ENCODE measurements at regions not wholly inside any gene's neighbourhood (a gene's known extent, or its start where the extent isn't known, plus 50 kb on each side); places are given as distances from the start of the nearest gene placed in this dataset.

- no peak overlapping the region for H3K4me3 Mint-ChIP-seq
- peaks cover 0 to 3% (median 0%) of the 10 kb centered on the region in 3 donors for H3K9me3 Mint-ChIP-seq
- H3K36me3 Mint-ChIP-seq, result no peaks in the 10 kb centered on the region
- peaks cover 0 to 2% (median 0%) of the 10 kb centered on the region in 3 donors for H3K4me1 Mint-ChIP-seq
- H3K27ac Mint-ChIP-seq, result no peak overlapping the region
- H3K27me3 Mint-ChIP-seq, result peaks cover 1% of the 10 kb centered on the region
Observed at GRCh38 chr11:121889931-121890330, 226.1 kb downstream of the BLID start.

DNA sequence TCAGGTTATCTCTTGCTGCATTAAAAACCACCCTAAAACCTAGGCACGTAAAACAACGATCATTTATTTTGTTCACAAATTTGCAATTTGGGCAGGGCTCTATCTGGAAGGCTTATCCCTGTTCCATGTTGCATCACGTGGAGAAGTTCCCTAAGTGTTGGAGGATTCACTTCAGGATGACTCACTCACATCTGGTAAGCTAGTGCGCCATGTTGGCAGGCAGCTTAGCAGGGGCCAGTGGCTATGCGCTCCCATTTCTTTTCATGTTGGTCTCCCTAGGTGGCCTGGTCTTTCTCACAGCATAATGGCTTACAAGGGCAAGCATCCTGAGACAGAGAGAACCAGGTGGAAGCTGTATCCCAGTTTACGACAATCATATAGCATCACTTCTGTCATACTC is 226.8 kb downstream of the BLID start:
- Mint-ChIP-seq H3K36me3 (no peaks in the 10 kb centered on the region), H3K4me3 (no peak overlapping the region), H3K27ac (no peak overlapping the region), H3K9me3 (peaks cover 0 to 3% (median 0%) of the 10 kb centered on the region in 3 donors), H3K27me3 (peaks cover 1% of the 10 kb centered on the region), H3K4me1 (peaks cover 0 to 2% (median 0%) of the 10 kb centered on the region in 3 donors)

DNA sequence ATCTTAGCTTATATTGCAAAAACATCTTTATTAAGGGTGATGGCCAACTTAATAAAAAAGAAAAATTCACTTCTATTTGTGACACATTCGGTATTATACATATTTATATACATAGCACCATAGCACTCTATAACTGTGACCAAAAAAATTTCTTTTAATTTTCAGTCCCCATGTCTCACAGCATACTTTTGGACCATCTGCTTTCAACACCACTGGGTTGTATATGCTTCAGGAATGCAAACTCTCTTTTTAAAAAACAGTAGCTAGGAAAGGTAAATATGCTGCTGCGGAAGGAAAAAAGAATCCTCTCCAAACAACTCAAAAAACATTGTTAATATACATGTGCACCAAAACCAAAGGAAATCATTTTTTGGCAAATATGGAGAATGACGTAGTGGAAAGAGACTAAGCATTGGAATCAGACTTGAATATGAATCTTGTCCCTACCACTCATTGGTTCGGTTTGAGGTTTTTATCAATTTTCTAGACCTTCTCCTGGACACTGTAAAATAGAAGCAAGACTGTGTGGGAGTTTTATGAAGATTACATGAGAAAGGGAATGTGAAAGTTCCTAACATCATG is 227.9 kb downstream of the BLID start:
- Mint-ChIP-seq H3K27me3 (peaks cover 1% of the 10 kb centered on the region), H3K4me3 (no peak overlapping the region), H3K36me3 (no peaks in the 10 kb centered on the region), H3K27ac (no peak overlapping the region), H3K9me3 (peaks cover 0 to 3% (median 0%) of the 10 kb centered on the region in 3 donors), H3K4me1 (peaks cover 0 to 2% (median 0%) of the 10 kb centered on the region in 3 donors)

DNA sequence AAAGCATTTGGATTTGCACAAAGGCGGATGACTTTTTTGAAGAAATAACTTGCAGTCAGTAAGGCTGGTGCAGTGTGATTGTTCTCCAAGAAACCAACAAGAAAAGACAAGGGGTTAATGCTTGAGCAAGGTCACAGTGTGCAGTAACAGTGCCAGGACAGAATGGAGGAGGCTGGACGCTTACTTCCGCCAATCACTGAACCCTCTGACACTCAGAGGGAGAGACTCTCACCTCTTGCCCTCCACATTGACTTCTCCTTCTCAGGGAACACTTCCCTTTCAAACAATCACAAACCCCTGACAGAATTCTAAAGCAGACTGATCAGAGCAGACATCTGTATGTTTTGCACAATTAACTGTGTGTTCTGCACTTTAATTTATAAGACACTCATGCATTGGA is 228.4 kb downstream of the BLID start:
- H3K27me3 Mint-ChIP-seq, result peaks cover 1% of the 10 kb centered on the region
- peaks cover 0 to 3% (median 0%) of the 10 kb centered on the region in 3 donors for H3K9me3 Mint-ChIP-seq
- peaks cover 0 to 2% (median 0%) of the 10 kb centered on the region in 3 donors for H3K4me1 Mint-ChIP-seq
- no peak overlapping the region for H3K4me3 Mint-ChIP-seq
- H3K27ac Mint-ChIP-seq, result no peak overlapping the region
- no peaks in the 10 kb centered on the region for H3K36me3 Mint-ChIP-seq

GRCh38 chr11:121886996-121887395 is 229.0 kb downstream of the BLID start:
- peaks cover 1% of the 10 kb centered on the region for H3K27me3 Mint-ChIP-seq
- H3K4me3 Mint-ChIP-seq, result no peak overlapping the region
- H3K9me3 Mint-ChIP-seq, result peaks cover 0 to 3% (median 0%) of the 10 kb centered on the region in 3 donors
- peaks cover 0 to 2% (median 0%) of the 10 kb centered on the region in 3 donors for H3K4me1 Mint-ChIP-seq
- H3K36me3 Mint-ChIP-seq, result no peaks in the 10 kb centered on the region
- H3K27ac Mint-ChIP-seq, result no peak overlapping the region

- H3K36me3 Mint-ChIP-seq, result no peaks in the 10 kb centered on the region
- H3K9me3 Mint-ChIP-seq, result peaks cover 0 to 3% (median 0%) of the 10 kb centered on the region in 3 donors
- H3K27me3 Mint-ChIP-seq, result peaks cover 2% of the 10 kb centered on the region
- H3K4me3 Mint-ChIP-seq, result no peak overlapping the region
- peaks cover 0 to 2% (median 0%) of the 10 kb centered on the region in 3 donors for H3K4me1 Mint-ChIP-seq
- peak overlapping the region in 1 of 3 donors; percentile 49 for H3K27ac Mint-ChIP-seq
Observed at GRCh38 chr11:121886005-121886734, 229.8 kb downstream of the BLID start.

- Mint-ChIP-seq H3K27me3 (peaks cover 2% of the 10 kb centered on the region), H3K9me3 (peaks cover 0 to 1% (median 0%) of the 10 kb centered on the region in 3 donors), H3K4me3 (no peak overlapping the region), H3K4me1 (no peaks in the 10 kb centered on the region), H3K27ac (peak overlapping the region in 1 of 3 donors; percentile 16), H3K36me3 (no peaks in the 10 kb centered on the region)
Observed at GRCh38 chr11:121884626-121885025, 231.4 kb downstream of the BLID start.

DNA sequence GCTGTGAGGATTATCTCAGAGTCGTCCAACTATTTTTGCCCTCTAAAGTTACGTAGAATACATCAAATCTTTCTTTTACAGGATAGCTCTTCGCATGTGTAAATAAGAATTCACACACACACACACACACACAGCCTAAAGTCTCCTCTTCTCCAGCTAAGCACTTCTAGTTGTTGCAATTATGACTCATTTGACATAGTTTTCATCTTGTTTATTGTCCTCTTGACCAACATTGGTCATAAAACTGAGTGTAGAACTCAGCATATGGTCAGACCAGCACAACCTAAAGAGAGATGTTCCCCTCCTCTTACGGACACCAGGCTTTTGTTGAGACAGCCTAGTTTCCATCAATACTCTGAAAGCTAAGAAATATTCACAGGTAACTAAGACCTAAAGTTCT is 234.2 kb downstream of the BLID start:
- Mint-ChIP-seq H3K9me3 (no peaks in the 10 kb centered on the region), H3K36me3 (no peaks in the 10 kb centered on the region), H3K27me3 (peaks cover 1% of the 10 kb centered on the region), H3K4me1 (no peaks in the 10 kb centered on the region), H3K27ac (no peak overlapping the region), H3K4me3 (no peak overlapping the region)

GRCh38 chr11:121877152-121877551 is 238.9 kb downstream of the BLID start:
- Mint-ChIP-seq H3K4me1 (no peaks in the 10 kb centered on the region), H3K27me3 (peaks cover 1% of the 10 kb centered on the region), H3K4me3 (no peak overlapping the region), H3K27ac (no peak overlapping the region), H3K9me3 (no peaks in the 10 kb centered on the region), H3K36me3 (no peaks in the 10 kb centered on the region)

- H3K27ac Mint-ChIP-seq, result no peak overlapping the region
- H3K4me3 Mint-ChIP-seq, result no peak overlapping the region
- no peaks in the 10 kb centered on the region for H3K9me3 Mint-ChIP-seq
- H3K27me3 Mint-ChIP-seq, result peaks cover 1% of the 10 kb centered on the region
- no peaks in the 10 kb centered on the region for H3K36me3 Mint-ChIP-seq
- H3K4me1 Mint-ChIP-seq, result no peaks in the 10 kb centered on the region
Observed at GRCh38 chr11:121873766-121874165, 242.2 kb downstream of the BLID start.

DNA sequence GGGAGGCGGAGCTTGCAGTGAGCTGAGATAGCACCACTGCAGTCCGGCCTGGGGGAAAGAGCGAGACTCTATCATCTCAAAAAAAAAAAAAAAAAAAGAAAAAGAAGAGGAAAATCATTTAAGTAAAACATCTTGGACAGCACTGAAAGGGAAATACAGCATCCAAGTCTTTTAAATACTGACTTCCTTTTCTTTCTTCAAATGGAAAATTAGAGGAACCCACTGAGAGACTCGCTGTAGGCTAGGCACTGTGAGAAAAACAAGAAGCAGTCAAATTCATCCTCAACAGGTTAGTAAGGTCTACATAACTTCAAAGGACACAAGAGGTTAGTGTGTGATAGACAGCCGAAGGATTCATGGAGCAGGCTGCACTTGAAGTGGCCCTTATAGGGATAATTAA is 243.7 kb downstream of the BLID start:
- Mint-ChIP-seq H3K9me3 (no peaks in the 10 kb centered on the region), H3K4me1 (no peaks in the 10 kb centered on the region), H3K4me3 (no peak overlapping the region), H3K27me3 (peaks cover 1% of the 10 kb centered on the region), H3K36me3 (no peaks in the 10 kb centered on the region), H3K27ac (no peak overlapping the region)

DNA sequence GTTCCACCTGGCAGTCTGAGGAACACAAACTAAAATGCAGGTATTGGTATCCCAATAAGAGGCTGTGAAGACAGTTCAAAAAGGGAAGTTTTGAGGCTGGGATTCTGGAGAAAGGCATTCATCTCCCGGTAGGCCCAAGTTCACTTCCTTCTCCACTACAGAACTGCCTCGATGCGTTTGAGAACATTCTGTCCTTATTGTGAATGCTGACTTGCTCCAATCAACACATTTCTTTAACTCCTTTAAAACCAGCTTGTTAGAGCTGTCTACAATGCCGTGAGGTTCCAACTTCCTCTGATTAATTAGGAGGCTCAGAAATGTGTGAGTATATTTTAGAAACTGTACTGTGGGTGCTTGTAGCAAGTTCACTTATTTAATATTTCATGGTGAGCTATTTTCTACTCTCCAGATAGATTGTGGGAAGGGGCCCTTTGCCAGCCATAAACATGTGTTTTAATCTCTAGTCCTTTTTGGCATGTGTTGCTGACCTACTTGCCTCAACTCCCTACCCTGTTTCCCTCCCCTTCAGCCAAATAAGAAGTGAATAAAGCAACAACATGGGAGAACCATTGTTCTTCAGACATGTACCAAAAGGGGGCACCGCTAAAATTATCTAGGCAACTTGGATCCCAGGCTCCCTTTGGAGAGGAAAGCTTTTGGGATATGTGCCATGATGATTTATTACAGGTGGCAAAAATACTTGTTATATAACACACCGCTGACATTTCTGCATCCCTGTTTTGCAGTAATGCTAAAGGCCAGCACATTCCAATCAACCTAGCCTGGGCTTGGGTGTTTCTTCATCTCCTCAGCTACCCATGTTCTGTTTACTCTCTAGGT is 245.6 kb downstream of the BLID start:
- Mint-ChIP-seq H3K9me3 (no peaks in the 10 kb centered on the region), H3K4me3 (no peak overlapping the region), H3K27ac (no peak overlapping the region), H3K4me1 (no peaks in the 10 kb centered on the region), H3K36me3 (no peaks in the 10 kb centered on the region), H3K27me3 (peaks cover 1% of the 10 kb centered on the region)

- no peaks in the 10 kb centered on the region for H3K4me1 Mint-ChIP-seq
- H3K27me3 Mint-ChIP-seq, result peaks cover 1% of the 10 kb centered on the region
- no peaks in the 10 kb centered on the region for H3K36me3 Mint-ChIP-seq
- no peak overlapping the region for H3K27ac Mint-ChIP-seq
- H3K9me3 Mint-ChIP-seq, result no peaks in the 10 kb centered on the region
- H3K4me3 Mint-ChIP-seq, result no peak overlapping the region
Observed at GRCh38 chr11:121869478-121869877, 246.5 kb downstream of the BLID start.

- Mint-ChIP-seq H3K4me3 (no peak overlapping the region), H3K36me3 (no peaks in the 10 kb centered on the region), H3K27ac (no peak overlapping the region), H3K27me3 (peaks cover 1% of the 10 kb centered on the region), H3K4me1 (no peaks in the 10 kb centered on the region), H3K9me3 (peaks cover 0 to 6% (median 0%) of the 10 kb centered on the region in 3 donors)
Observed at GRCh38 chr11:121866754-121867153, 249.3 kb downstream of the BLID start.

- H3K4me3 Mint-ChIP-seq, result no peak overlapping the region
- H3K36me3 Mint-ChIP-seq, result no peaks in the 10 kb centered on the region
- no peaks in the 10 kb centered on the region for H3K4me1 Mint-ChIP-seq
- no peak overlapping the region for H3K27ac Mint-ChIP-seq
- H3K27me3 Mint-ChIP-seq, result no peaks in the 10 kb centered on the region
- H3K9me3 Mint-ChIP-seq, result peaks cover 0 to 6% (median 3%) of the 10 kb centered on the region in 3 donors
Observed at GRCh38 chr11:121864660-121865059, 251.4 kb downstream of the BLID start.
